Spleen (tissue), 7 donors: ENCODE measurements at regions not wholly inside any gene's neighbourhood (a gene's known extent, or its start where the extent isn't known, plus 50 kb on each side); places are given as distances from the start of the nearest gene placed in this dataset.

Experiments
- POLR2A ChIP-seq, 3 donors: fragments of 450-650 bp; IDR thresholded peaks; one replicate each; pipeline ENCODE4 v1.5.1; 2017; ENCODE audit warnings: antibody characterized with exemption in 3 of 3, mild to moderate bottlenecking in 1 of 3
- TF ChIP-seq, protein P1 (sequence below), 11 experiments: fragments of 200-600 bp in 7 of 11; fragments of 450-650 bp in 4 of 11; sonication (generic) in 4 of 11; IDR thresholded peaks in 8 of 11; conservative IDR thresholded peaks in 3 of 11; 1 replicate in 7 of 11; 2 replicates in 4 of 11; pipeline versions ENCODE4 v1.4.0 to v1.8.0; 2016 to 2021; ENCODE audit warnings: antibody characterized with exemption in 11 of 11, inconsistent platforms in 4 of 11, mild to moderate bottlenecking in 1 of 11
- donor health status: DM: no; HTN: no; CAD: no; lungs with moderate emphysema.
- donor health status: DM: no; HTN: no; CAD: no.
- donor health status: DM: no; HTN: no; CAD: no.

DNA sequence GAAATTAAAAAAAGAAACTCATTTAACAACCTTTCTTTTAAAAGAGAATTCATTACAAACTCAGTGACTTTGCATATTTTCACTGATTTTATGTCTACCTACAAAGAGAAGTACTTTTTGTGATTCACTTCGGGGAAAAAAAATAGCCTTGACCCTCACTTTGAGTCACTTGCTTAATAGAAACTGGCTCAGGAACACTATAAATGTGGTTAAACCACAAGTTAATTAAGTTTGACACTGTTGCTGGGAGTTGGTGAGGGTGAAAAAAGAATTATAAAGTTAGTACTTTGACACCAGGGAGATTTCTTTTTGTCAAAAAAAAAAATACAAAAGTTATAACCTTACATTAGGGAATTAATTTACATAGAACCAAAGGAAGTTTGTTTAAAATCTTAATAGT lies 810.9 kb downstream of the NR2F2 start:
- no peak for TF ChIP-seq POLR2A (IDR thresholded peaks at IDR 0.05)
- TF ChIP-seq, protein P1, sequence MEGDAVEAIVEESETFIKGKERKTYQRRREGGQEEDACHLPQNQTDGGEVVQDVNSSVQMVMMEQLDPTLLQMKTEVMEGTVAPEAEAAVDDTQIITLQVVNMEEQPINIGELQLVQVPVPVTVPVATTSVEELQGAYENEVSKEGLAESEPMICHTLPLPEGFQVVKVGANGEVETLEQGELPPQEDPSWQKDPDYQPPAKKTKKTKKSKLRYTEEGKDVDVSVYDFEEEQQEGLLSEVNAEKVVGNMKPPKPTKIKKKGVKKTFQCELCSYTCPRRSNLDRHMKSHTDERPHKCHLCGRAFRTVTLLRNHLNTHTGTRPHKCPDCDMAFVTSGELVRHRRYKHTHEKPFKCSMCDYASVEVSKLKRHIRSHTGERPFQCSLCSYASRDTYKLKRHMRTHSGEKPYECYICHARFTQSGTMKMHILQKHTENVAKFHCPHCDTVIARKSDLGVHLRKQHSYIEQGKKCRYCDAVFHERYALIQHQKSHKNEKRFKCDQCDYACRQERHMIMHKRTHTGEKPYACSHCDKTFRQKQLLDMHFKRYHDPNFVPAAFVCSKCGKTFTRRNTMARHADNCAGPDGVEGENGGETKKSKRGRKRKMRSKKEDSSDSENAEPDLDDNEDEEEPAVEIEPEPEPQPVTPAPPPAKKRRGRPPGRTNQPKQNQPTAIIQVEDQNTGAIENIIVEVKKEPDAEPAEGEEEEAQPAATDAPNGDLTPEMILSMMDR (IDR thresholded peaks at IDR 0.05 in 8 of 11, conservative IDR thresholded peaks at IDR 0.05 in 3 of 11), result no peak
